ENCODE measurements at regions not wholly inside any gene's neighbourhood (a gene's known extent, or its start where the extent isn't known, plus 50 kb on each side); places are given as distances from the start of the nearest gene placed in this dataset.

- no peak for TF ChIP-seq EZH2 (IDR thresholded peaks at IDR 0.05; ENCODE audit: low read length)
- TF ChIP-seq, protein P1, sequence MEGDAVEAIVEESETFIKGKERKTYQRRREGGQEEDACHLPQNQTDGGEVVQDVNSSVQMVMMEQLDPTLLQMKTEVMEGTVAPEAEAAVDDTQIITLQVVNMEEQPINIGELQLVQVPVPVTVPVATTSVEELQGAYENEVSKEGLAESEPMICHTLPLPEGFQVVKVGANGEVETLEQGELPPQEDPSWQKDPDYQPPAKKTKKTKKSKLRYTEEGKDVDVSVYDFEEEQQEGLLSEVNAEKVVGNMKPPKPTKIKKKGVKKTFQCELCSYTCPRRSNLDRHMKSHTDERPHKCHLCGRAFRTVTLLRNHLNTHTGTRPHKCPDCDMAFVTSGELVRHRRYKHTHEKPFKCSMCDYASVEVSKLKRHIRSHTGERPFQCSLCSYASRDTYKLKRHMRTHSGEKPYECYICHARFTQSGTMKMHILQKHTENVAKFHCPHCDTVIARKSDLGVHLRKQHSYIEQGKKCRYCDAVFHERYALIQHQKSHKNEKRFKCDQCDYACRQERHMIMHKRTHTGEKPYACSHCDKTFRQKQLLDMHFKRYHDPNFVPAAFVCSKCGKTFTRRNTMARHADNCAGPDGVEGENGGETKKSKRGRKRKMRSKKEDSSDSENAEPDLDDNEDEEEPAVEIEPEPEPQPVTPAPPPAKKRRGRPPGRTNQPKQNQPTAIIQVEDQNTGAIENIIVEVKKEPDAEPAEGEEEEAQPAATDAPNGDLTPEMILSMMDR (optimal IDR thresholded peaks at IDR 0.05 in 1 of 3, IDR thresholded peaks at IDR 0.05 in 1 of 3, conservative IDR thresholded peaks at IDR 0.05 in 1 of 3; ENCODE audit: extremely low read depth in 1 of 3, insufficient read depth in 2 of 3, low read length in 3 of 3) = no peak
Measured at GRCh38 chr7:28297801-28298459, 114.4 kb upstream of the CREB5 start.

All from keratinocyte (primary cell).